Stromal cell of bone marrow (primary cell): ENCODE measurements at regions not wholly inside any gene's neighbourhood (a gene's known extent, or its start where the extent isn't known, plus 50 kb on each side); places are given as distances from the start of the nearest gene placed in this dataset.

Experiments
- DNase-seq: peaks from one replicate; pipeline ENCODE4 v3.0.0-alpha.2; 2012; ENCODE audit warnings: low read depth

DNA sequence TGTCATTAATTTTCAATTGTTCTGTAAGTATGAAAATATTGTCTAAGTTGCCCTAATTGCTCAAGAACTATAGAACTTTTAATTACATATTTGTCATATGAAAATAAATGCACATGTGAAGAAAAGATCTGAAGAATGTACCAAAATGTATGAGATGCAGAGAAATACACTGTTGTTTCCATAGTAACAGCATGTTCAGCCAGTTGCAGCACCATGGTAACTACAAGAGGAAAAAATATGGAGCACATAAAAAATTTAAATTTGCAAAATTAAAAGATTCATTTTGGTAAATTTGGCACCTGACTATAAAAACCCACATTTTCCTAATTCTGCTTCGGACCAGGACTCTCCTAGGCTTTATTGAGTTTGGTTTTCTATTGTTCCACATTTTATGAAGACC lies 1170.0 kb upstream of the MIR17HG start:
- no peak for DNase-seq

DNA sequence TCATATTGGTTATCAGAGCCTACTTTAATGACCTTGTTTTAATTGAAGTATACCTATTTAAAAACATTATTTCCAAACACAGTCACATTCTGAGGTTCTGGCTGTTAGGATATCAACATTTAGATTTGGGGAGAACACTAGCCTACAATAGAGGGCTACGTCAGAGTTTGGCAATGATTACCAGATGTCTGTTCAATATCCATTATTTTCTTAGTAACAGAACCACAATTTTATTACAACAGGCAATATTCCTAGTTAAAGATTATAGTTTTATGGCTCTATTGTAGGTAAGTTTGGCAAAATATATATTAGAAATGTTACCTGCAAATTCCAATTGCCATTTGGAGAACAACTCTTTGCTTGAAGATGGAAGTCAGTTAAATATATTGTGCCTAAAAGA lies 1163.1 kb upstream of the MIR17HG start:
- DNase-seq: no peak

DNA sequence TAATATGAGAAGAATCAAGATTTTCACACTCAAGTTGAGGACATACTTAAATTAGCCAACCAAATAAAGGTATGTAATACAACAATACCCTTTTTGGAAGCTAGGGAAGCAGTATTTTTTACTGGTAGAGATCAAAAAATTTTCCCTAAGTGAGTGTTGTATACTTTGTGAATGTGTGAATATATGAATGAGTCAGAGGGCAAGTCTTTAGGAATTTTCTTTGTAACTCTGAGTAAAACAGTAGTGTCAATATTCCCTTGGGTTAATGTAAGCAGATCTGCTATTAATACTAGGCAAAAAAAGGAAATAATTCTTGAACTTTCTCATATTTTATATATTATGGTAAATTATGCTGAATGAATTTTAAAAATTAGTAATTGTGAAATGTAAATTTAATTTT lies 1161.8 kb upstream of the MIR17HG start:
- no peak for DNase-seq

DNA sequence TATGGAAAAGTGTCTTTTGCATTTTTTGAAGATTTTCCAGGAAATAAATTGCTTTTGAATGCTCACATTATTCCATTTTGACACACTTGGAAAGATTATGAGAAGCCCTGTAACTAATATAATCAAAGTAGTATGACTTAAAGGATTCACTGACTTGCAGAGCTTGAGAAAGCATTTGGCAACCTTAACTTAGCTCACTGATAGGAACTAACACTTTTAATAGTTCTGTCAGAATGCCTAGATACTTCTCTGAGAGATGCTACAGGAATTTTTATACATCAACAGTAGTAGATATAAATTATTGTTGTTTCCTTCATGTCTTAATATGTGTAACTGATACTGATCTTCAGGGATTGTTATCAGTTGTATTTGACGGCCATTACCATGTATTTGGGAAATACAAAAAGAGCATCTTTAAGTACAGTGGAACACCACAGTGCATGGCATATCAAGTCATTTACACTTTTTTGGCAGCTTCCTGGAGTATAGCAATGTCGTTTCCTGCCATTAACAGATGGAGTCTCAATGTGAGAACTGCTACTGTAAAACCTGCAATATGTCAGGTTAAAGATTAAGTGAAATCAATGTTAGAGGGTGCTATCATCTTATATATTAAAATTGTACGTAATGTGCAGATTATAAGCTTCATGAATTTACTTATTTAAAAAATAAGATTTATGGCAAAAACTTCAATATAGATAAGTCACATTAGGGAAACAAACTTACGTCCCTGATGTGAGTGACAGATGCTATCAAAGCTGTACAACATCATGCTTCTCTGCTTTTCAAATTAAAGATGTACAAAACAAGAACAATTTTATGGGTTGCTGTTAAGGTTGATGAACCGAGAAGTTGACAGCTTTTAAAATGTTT lies 1159.8 kb upstream of the MIR17HG start:
- no peak for DNase-seq

DNA sequence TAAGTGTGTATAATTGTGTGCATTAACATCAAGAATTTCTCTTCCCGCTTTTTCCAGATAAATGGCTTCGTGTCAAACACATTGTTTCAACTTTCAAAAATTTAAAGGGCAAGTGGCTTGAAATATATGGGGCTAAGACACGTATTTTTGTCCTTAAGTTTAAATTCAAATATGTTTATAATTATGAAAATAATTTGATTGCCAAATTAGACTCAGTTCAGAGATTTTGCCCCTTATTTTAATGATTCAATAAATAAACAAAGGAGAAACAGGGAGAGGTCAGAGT lies 1159.2 kb upstream of the MIR17HG start:
- no peak for DNase-seq

DNA sequence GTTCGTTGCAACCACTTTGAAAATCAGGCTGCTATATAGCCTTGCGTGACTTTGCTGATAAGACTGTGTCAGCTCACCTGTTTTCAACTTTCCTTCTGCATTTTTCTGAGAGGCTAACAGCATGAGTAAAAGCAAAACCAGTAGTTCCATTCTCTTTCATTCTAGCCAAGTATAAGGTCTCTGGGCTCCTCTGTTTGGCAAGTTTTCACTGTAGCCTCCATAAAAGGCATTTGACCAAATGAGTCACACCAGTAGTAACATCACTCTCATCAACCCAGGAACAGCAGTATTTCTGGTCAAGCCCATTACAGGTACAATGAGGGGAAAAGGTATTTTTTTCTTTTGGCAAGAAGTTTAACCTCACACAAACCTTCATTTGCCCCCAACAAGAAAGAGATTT lies 1149.8 kb upstream of the MIR17HG start:
- no peak for DNase-seq

DNA sequence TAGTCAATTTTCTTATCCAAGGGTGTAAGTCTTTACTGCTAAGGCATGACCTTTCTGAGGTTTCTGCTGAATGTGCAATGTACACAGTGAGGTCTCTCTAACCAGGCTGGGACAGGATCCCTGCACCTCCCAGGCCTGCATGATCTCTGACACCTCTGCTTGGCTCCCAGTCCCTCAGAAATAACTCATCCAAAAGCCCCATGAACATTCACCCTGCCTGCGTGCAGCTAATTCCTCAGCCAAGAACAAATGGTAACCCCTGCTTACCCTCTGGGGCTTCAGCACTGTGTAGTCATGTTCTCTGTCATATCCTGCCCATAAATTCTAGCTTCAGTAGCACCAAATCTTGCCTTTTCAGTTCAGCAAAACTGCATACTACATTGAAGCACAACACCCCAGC lies 1146.3 kb upstream of the MIR17HG start:
- no peak for DNase-seq

DNA sequence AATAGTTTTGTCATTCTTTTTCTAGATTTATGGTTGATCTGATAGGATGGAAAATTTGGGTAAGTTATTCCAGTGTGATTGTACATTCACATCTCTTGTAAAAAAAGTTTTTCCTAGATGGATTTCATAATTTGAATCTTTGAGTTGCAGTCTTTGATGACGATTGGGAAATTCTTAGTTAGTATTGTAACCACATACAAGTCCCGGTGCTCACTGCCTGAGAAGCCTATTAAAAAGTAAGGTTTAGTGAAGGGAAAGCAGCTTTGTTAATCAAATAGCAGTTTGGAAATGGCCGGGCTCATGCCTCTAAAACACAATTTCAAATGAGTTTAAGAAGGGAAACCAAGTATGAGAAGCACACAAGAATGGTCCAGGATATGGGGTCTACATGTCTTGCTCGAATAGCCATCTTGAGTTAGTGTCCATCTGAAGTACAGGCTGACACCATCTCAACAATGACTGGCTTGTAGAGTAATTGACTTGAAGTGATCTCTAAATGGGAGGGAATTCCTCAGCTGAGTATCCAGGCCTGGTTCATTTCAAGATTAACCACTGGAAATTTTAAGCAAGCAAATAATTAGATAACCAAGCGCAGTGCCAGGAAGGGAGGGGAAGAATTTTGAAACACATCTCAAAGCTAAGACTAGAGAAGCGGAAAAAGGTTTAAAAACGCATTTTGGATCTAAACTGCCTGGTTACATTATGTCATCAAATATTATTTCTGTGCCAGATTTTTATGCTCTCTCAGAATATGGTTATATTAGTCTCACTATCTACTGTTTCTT lies 1145.6 kb upstream of the MIR17HG start:
- DNase-seq: no peak

DNA sequence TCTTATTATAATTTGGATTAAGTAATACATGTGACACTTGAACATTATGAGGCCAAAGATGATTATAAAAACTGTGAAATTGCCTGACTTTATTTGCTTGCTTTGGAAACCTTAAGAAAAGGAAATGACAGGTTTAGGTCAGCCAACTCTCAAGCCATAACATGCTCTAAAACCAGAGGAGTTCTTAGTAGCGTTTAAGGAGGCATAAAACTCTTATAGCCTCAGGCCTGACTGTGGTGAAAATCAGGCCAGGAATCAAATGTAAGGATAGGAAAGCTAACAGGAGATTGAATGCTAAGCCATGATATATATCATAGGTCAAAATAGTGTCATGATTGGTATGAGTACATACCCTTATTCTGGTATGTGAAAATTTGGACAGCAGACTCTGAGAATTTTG lies 1142.4 kb upstream of the MIR17HG start:
- DNase-seq: no peak

DNA sequence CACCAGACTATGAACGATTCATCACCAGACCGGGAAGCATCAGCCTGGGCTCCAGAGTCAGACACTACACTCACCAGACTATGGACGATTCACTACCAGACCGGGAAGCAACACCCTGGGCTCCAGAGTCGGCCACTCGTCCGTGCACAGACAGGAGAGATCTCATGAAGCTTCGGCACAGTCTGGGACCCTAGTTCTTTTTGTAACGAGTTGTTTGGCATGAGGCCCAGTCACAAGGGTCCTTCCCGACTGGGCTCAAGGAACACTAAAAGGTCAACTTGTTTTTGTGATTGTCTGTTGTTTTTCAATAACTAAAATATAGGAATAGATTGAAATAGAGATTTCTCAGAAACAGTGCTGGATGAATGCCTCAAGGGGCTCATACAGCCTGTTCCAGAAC lies 1141.6 kb upstream of the MIR17HG start:
- DNase-seq: no peak

DNA sequence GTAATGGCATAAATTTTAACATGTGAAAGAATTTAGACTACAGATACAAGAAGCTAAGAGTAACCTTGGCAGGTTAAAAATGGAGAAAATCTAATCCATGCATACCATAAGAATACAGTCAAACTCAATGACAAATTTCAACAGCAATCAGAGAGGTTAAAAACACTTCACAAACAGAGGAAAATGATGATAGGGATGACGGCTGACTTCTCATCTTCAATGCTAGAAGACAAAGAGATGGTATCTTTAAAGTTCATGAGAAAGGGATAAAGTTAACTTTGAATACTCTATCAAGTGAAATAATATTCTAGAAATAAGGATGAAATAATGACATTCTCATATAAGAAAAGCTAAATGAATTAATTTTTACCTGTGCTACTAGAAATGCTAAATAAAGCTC lies 1130.2 kb upstream of the MIR17HG start:
- DNase-seq: no peak

DNA sequence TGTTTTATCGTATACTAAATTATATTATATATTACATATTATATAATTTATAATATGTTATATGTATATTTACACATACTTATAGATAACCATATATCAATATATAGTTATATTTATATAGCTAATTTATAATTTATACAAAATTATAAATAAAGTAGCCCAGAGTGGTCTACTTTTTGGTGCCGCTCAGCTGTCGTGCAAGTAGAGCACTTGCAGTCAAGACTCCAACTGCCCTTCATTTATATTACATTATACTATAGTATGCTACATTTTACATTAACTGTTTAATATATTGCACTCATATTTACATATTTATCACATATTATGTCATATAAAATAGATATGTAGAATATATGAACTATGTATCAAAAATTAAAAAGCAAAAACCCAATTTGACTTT lies 1124.7 kb upstream of the MIR17HG start:
- no peak for DNase-seq

DNA sequence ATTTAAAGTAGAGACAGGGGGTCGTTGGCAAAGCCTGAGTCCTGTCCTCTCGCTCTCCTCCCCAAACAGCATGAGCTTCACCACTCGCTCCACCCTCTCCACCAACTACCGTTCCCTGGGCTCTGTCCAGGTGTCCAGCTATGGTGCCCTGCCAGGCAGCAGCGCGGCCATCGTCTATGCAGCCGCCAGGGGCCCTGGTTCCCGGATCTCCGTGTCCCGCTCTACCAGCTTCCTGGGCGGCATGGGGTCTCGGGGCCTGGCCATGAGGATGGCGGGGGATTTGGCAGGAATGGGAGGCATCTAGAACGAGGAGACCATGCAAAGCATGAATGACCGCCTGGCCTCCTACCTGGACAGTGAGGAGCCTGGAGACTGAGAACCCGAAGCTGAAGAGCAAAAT lies 1117.2 kb upstream of the MIR17HG start:
- DNase-seq: no peak

DNA sequence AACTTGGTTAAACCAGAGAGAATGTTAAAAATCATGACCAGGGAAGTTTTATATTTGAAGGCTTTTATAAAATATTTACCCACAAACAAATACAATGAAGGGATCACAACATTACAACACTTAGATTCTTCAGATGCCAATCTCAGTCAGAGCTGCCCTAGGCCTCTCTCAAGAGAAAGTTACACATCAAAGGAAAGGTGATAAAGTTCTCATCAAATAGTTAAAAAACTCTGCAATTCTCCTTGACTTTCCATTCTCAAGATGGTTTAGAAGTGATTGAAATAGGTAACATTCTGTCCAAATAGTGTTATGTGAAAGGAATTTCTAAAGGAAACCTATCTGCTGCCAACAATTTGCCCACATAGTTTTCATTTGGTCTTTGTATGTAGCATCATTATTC lies 1115.2 kb upstream of the MIR17HG start:
- no peak for DNase-seq

DNA sequence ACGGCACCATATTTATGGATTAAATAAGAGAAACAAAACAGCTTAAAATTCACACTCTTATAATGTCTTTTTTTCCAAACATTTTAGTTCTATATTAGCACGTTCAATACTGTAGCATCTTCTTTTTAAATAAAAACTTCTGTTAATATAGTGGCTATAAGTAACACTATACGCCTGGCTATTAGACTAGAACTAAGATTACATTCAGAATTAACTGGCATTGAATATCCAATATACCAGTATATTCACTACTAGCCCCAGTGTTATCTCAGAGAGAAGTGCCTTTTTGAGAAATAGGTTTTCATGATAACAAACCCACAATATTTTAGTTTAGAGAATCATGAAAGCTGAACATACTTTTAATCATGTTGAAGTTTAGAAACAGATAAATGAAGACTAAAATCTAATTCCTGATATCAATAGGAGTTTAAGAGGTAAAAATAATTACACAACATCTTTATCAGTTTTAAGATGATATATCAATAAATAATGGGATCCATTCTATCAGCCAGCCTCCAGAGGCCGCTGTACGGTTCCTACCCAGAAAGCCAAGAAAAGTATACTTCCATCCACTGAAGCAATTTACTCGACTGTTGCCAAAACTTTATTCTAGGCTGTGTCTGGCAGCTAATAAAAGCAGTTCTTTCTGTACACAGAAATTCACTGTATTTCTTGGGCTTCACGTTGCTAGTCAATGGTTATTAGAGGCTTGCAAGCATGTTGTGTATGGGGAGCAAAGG lies 1113.4 kb upstream of the MIR17HG start:
- peak; percentile 3 for DNase-seq

DNA sequence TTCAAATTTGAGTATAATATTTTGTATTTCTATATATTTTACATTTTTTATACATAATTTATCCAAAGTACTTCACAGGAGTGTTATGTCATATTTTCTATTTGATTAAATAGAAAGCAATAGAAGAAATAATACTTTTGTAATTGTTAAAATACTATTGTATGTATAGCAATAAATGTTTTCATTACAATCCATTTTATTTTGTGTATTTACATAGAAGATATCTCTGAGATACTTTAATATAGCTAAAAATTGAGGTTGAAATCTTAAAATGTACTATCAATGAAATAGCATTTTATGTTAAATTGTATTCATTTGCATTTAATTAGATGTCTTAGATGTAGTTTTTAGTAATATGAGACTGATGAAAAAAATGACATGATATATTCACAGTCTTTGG lies 1109.6 kb upstream of the MIR17HG start:
- DNase-seq: no peak

DNA sequence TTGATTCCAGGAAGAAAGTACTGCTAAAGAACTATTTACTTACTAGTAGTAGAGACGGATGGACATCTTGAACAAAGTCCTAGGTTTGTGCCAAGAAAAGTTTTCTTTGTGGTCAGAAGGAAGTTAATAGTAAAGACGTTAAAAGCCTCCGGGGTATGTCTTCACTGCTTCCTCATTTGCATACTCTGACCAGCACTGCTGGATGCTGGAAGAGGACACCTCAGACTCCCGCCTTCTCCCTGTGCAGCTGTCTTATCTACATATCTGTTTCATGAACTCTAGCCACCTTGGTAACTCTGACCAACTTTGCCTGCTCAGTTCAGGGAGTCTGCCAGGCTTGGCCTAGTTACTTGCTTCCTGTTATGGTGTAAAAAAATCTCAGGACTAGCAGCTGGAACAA lies 1109.1 kb upstream of the MIR17HG start:
- no peak for DNase-seq

DNA sequence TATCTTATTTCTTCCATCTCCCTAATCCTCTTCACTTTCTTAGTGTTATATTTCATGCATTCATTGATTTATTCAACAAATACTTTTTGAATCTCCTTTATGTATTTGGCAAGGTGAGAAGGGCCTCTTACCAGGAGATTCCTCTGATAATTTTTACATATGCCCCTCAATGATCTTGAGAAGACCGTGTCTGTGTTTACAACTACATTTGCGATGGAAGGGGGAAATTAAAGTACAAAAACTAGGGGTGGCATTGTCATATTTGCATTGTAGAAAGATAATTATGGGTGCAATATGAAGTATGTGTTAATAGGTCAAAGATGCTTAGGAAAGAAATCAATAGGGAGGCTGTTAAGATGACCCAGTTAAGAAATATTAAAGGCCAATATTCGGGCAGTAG lies 1108.4 kb upstream of the MIR17HG start:
- DNase-seq: no peak

DNA sequence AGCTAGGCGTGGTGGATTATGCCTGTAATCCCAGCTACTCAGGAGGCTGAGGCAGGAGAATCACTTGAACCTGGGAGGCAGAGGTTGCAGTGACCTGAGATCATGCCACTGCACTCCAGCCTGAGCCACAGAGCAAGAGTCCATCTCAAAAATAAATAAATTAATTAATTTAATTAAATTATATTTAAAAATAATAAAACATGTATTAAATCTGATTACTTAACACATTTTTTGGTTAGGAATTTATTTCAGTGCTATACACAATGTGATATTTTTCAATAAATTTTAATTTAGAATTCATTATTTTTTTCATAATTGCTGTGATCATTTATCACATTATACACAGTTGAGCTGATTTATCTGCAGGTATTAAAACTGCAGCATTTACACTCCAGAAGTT lies 1101.5 kb upstream of the MIR17HG start:
- DNase-seq: no peak

DNA sequence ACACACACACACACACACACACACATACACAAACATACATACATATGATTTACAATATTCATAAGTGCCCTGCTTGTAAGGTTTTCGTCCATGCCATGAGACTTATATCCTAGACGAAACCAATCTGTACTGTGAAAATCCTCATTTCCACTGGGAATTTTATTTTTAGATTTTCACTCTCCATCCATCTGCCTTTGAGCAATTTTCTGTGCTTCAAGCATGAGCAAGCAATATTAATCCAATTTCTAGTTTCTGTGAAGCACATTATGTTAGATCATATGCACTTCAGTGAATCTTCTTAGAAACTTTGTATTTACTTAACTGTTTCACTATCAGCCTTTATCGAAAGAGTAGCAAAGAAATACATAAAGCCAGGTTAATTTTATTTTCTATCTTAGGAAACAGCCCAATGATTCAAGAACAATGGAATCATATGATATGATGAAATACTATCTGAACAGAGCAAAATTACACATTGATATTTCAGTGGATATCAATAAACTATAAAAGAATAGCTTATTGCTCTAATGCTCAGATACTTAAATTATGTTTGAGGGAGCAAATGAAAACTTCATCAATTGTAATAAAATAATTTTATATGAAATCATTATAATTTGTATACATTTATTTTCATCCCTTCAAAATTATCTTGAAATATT lies 1100.7 kb upstream of the MIR17HG start:
- DNase-seq: no peak

DNA sequence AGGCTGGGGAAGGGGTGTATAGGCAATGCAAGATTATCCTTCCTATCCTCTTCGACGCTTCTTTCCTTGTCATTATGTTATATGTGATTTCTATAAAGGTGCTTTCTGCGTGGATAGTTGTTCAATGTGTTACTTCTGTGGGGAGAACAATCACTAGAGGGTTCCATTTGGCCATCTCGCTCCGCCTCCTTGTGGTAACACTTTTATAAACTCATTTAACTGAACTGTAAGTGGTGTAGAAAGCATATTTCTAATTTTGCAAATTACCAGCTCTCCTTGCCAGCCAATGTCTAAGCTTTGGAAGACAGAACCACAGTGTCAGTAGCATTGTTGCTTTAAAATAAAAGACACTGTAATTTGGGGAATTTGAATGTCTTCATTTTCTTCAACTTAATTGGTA lies 1093.7 kb upstream of the MIR17HG start:
- DNase-seq: no peak

DNA sequence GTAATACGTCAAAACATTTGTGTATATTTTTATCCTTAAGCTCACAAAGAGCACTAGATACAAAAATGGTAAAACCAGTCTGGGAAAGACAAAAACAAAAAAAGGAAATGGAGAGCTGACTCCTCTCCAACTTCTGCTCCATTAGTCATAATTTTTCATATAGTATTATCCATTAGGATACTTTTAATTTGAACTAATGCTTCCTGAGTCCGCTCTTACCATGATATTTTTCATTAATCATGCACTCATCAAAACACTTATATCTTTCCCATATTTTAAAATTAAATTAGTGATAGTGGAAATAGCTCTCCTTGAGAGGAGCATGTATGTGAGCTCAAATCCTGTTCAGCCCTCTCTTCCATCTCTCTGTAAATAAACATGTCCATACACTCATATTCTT lies 1093.0 kb upstream of the MIR17HG start:
- DNase-seq: no peak

DNA sequence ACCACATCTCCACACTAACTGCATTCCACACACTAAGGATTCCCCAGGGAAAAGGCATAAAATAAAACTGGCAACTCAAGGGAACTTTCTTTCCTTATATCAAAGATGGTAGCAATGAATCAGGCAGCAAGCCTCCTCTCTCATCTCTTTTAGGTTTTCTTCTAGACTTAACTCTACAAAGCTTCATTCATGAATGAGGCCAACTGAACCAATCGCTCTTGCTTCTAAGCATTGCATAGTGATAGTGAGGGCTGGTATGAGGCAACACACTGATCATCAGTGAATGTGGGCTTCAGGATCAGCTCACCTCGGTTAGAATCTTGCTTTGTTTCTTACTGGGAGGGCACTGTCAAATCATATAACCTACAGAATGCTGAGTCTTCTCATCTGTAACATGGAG lies 1090.7 kb upstream of the MIR17HG start:
- DNase-seq: no peak
